NCI-H446 treated with DMSO at 0.1 percent for 48 hours (cell line): ENCODE measurements at regions not wholly inside any gene's neighbourhood (a gene's known extent, or its start where the extent isn't known, plus 50 kb on each side); places are given as distances from the start of the nearest gene placed in this dataset.
"Not testable (repeated sequence)": the region's sequence is repeated elsewhere in the genome, so short reads cannot be mapped to it uniquely, and the experiment has no call there.

Experiments used
- DNase-seq: peaks from one replicate; lab custom pipeline; 2025; lab: John Stamatoyannopoulos, UW

- DNase-seq, result no peak
Measured at GRCh38 chr18:997499-997898, 92.8 kb downstream of the ADCYAP1 start.

- no peak for DNase-seq
Measured at GRCh38 chr18:998936-999335, 94.3 kb downstream of the ADCYAP1 start.

GRCh38 chr18:1002653-1003178 lies 98.0 kb downstream of the ADCYAP1 start:
- no peak for DNase-seq

GRCh38 chr18:1003499-1003898 lies 98.8 kb downstream of the ADCYAP1 start:
- DNase-seq, result no peak

GRCh38 chr18:1006304-1006703 lies 101.6 kb downstream of the ADCYAP1 start:
- DNase-seq, result no peak

GRCh38 chr18:1006965-1007364 lies 102.3 kb downstream of the ADCYAP1 start:
- DNase-seq, result no peak

GRCh38 chr18:1011349-1011748 lies 106.7 kb downstream of the ADCYAP1 start:
- no peak for DNase-seq

GRCh38 chr18:1012775-1013174 lies 108.1 kb downstream of the ADCYAP1 start:
- DNase-seq, result no peak

GRCh38 chr18:1013951-1014350 lies 109.3 kb downstream of the ADCYAP1 start:
- DNase-seq, result no peak

GRCh38 chr18:1014509-1014908 lies 109.8 kb downstream of the ADCYAP1 start:
- peak; percentile 69 for DNase-seq

- no peak for DNase-seq
Measured at GRCh38 chr18:1014951-1015624, 110.4 kb downstream of the ADCYAP1 start.

GRCh38 chr18:1015777-1016176 lies 111.1 kb downstream of the ADCYAP1 start:
- DNase-seq, result no peak

- peak; percentile 33 for DNase-seq
Measured at GRCh38 chr18:1017227-1018058, 112.8 kb downstream of the ADCYAP1 start.

- peak; percentile 70 for DNase-seq
Measured at GRCh38 chr18:1018181-1018681, 113.6 kb downstream of the ADCYAP1 start.

- peak; percentile 14 for DNase-seq
Measured at GRCh38 chr18:1019191-1019590, 114.5 kb downstream of the ADCYAP1 start.

- DNase-seq, result no peak
Measured at GRCh38 chr18:1020731-1021344, 116.2 kb downstream of the ADCYAP1 start.

GRCh38 chr18:1026930-1027329 lies 122.3 kb downstream of the ADCYAP1 start:
- DNase-seq, result no peak

GRCh38 chr18:1033092-1033491 lies 128.4 kb downstream of the ADCYAP1 start:
- DNase-seq, result not testable (repeated sequence)

GRCh38 chr18:1034971-1035370 lies 130.3 kb downstream of the ADCYAP1 start:
- no peak for DNase-seq

- DNase-seq, result no peak
Measured at GRCh38 chr18:1036926-1037325, 132.3 kb downstream of the ADCYAP1 start.

GRCh38 chr18:1037776-1038175 lies 133.1 kb downstream of the ADCYAP1 start:
- DNase-seq, result no peak

GRCh38 chr18:1039421-1039820 lies 134.8 kb downstream of the ADCYAP1 start:
- DNase-seq, result no peak

GRCh38 chr18:1043039-1043438 lies 138.4 kb downstream of the ADCYAP1 start:
- not testable (repeated sequence) for DNase-seq
